Caki2 (cell line): ENCODE measurements at regions not wholly inside any gene's neighbourhood (a gene's known extent, or its start where the extent isn't known, plus 50 kb on each side); places are given as distances from the start of the nearest gene placed in this dataset.

Experiments used
- DNase-seq: peaks from one replicate; pipeline ENCODE4 v3.0.0-alpha.2; 2015; ENCODE audit warnings: low read depth
- in situ Hi-C: cut with HindIII; loops from 2 replicates; pipeline ENCODE4 v1.10.0; 2016; ENCODE audit warnings: low sequenced_read_pairs, low pct_unique_long_range_greater_than_20kb, mixed read lengths

- DNase-seq = no peak
- in situ Hi-C loops = no loop called here
Measured at GRCh38 chr2:136244536-136244885, 126.6 kb upstream of the CXCR4 start.

GRCh38 chr2:136243638-136244535 is 125.9 kb upstream of the CXCR4 start:
- no peak for DNase-seq
- in situ Hi-C loops = no loop called here

- DNase-seq = no peak
- in situ Hi-C loops = no loop called here
Measured at GRCh38 chr2:136242687-136243277, 124.8 kb upstream of the CXCR4 start.

GRCh38 chr2:136242100-136242499 is 124.2 kb upstream of the CXCR4 start:
- in situ Hi-C loops = no loop called here
- no peak for DNase-seq

- no peak for DNase-seq
- in situ Hi-C loops = no loop called here
Measured at GRCh38 chr2:136239079-136239685, 121.2 kb upstream of the CXCR4 start.

GRCh38 chr2:136238286-136239078 is 120.5 kb upstream of the CXCR4 start:
- in situ Hi-C loops = no loop called here
- DNase-seq = no peak

- in situ Hi-C loops = no loop called here
- peak; percentile 59 for DNase-seq
Measured at GRCh38 chr2:136236019-136236418, 118.1 kb upstream of the CXCR4 start.

- in situ Hi-C loops = no loop called here
Measured at GRCh38 chr2:136235546-136235945, 117.6 kb upstream of the CXCR4 start.

GRCh38 chr2:136234261-136234660 is 116.3 kb upstream of the CXCR4 start:
- in situ Hi-C loops = no loop called here
- DNase-seq = no peak

More at GRCh38 chr2:136235546-136235945, 117.6 kb upstream of the CXCR4 start:
- DNase-seq = no peak

GRCh38 chr2:136233298-136233697 is 115.3 kb upstream of the CXCR4 start:
- DNase-seq = no peak
- in situ Hi-C loops = no loop called here

GRCh38 chr2:136232456-136233172 is 114.7 kb upstream of the CXCR4 start:
- in situ Hi-C loops = no loop called here
- no peak for DNase-seq

GRCh38 chr2:136230464-136230863 is 112.5 kb upstream of the CXCR4 start:
- in situ Hi-C loops = no loop called here
- DNase-seq = no peak

GRCh38 chr2:136226903-136227302 is 109.0 kb upstream of the CXCR4 start:
- no peak for DNase-seq
- in situ Hi-C loops = no loop called here

GRCh38 chr2:136225950-136226835 is 108.2 kb upstream of the CXCR4 start:
- in situ Hi-C loops = no loop called here
- no peak for DNase-seq

- DNase-seq = no peak
- in situ Hi-C loops = no loop called here
Measured at GRCh38 chr2:136223274-136223673, 105.3 kb upstream of the CXCR4 start.

GRCh38 chr2:136222862-136223261 is 104.9 kb upstream of the CXCR4 start:
- in situ Hi-C loops = no loop called here
- DNase-seq = no peak

GRCh38 chr2:136221026-136221425 is 103.1 kb upstream of the CXCR4 start:
- no peak for DNase-seq
- in situ Hi-C loops = no loop called here
